NOMO-1 treated with dmso at 0.1 percent for 144 hours (cell line): ENCODE measurements at regions not wholly inside any gene's neighbourhood (a gene's known extent, or its start where the extent isn't known, plus 50 kb on each side); places are given as distances from the start of the nearest gene placed in this dataset.
A peak's percentile ranks its signal among the peaks of the same experiment; 100 is the strongest.
"Not testable (repeated sequence)": the region's sequence is repeated elsewhere in the genome, so short reads cannot be mapped to it uniquely, and the experiment has no call there.

Experiments used
- DNase-seq: peaks from one replicate; lab custom pipeline; 2025; ENCODE audit not compliant: unreplicated experiment; lab: John Stamatoyannopoulos, UW

DNA sequence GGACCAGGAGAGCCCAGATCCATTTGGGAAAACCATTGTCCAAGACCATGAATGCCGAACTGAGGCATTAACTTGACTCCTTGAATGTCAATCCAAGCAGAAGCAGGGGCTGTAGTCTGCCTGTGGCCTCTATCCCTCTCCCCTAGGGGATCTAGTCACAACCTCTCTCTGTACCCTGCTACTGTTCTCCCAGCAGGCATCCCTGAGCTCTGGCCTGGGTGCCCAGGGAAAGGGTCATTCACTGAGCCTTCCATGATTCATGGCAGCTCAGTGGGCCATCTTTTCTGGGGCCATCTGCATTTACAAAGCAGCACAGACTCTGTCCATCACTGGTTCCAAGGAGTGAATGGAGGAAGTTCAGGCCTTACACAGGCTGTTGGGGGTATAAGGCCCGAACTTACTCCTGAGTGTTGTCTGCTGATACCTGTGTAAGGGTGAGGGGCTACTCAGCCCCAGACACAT is 151.8 kb downstream of the ZFP36L2 start:
- no peak for DNase-seq

DNA sequence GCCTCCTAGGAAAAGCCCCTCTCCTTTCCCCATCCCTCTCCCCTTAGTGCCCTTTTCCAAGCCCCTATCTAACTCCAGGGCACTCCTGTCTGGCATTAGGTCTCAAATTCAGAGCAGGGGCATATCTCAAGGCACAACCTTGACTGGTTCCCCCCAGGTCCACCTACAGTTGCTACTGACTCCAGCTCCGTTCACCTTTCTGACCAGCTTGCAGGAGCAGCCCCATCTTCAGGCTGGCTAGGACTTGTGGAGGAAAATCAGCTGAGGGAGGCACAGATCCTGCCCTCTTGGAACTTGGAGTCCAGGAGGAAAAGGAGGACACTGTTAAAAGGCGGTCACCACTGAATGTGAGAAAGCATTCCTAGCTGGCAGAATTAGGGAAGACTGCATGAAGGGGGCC is 152.4 kb downstream of the ZFP36L2 start:
- no peak for DNase-seq

GRCh38 chr2:43073401-43073825 is 153.0 kb downstream of the ZFP36L2 start:
- DNase-seq = peak; percentile 41

- DNase-seq = no peak
These were observed 154.5 kb downstream of the ZFP36L2 start for GRCh38 chr2:43071599-43072550.

GRCh38 chr2:43070676-43071502 is 155.5 kb downstream of the ZFP36L2 start:
- no peak for DNase-seq

DNA sequence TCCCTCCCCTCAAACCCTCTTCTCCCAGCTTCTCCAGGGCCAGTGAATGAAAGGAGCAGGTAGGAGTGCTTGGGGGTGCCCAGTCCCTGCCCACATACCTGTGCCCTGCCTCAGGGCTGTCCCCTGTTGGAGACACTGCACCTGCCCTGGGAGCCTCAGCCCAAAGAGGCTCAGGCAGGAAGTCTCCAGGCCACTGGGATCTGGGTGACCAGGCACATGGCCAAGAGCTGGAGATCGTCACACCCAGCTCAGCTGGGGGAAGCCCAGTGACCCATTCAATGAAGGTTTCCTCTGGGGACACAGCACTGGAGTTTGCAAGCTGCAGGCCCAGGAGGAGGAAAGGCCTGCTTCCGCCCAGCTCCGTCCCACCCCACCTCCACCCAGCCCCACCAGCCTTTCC is 156.4 kb downstream of the ZFP36L2 start:
- DNase-seq = no peak

GRCh38 chr2:43068631-43069517 is 157.5 kb downstream of the ZFP36L2 start:
- DNase-seq = no peak

GRCh38 chr2:43068041-43068533 is 158.3 kb downstream of the ZFP36L2 start:
- no peak for DNase-seq

DNA sequence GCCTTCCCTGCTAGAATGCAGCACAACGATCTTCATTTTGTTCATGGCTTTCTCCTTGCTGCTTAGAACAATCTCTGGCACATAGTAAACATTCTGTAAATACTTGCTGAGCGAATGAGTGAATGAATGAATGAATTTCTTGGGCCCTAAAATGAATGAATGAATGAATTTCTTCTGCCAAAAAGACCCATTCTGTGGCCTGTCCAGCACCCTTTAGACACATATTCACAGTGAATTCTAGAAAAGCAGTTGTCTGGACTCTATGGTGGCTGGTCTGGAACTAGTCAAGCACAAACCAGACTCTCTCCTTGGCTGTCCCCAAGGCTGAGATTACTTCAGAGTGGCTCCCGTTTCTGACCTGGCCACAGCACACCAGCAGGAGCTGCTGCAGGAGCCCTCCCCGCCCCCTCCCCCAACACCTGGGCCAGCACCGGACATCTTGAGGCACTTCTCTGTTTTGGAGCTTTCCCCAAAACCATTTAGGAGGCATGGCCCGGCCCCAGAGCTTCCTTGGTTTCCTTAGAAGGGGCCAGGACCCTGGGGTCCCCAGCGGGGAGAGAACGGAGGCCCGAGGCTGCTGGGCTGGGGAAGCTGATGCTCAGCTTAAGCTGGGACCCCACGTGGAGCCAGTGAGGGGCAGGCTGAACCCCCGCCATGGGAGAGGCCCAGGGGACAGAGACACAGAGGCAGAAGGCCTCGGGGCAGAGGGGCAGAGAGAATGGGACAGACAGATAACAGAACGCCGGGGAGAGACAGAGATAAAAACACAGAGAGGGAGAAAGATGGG is 159.0 kb downstream of the ZFP36L2 start:
- no peak for DNase-seq

GRCh38 chr2:43066541-43067253 is 159.7 kb downstream of the ZFP36L2 start:
- not testable (repeated sequence) for DNase-seq

- DNase-seq = no peak
These were observed 160.5 kb downstream of the ZFP36L2 start for GRCh38 chr2:43065871-43066270.

DNA sequence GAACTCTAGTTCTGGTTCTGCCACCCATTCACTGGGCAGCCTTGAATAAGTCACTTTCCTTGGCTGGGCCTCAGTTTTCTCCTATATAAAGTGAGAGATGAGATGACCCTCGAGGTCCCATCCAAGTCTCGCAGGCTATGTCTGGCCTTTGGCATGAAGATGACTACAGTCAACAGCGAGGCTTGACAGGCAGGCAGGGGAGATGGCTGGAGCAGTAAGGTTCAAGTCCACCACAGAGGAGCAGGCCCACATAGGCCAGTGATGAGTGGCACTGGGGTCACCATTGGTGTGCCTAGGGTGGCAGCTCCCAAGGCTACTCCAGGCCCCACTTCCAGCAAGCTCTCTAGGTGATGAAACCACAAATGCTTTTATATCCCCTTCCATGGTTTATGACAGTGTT is 161.4 kb downstream of the ZFP36L2 start:
- DNase-seq = no peak

- DNase-seq = not testable (repeated sequence)
These were observed 163.3 kb downstream of the ZFP36L2 start for GRCh38 chr2:43063096-43063495.

DNA sequence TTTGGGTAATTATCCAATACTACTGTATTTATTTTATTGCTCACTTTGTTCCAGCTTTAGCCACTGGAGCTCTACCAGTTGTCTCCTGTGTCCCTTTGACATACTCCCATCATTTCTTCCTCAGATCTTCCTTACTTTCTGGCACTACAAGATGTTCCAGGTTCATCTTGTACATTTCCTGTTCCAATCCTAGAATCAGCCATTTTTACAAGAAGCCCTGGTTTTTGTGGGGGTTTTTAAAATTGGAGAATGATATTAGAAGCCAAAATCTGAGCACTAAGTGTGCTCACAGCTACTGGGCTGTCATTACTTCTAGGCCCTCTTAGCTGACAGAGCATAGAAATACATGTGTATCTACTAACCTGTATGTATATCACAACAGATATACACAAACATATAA is 164.3 kb downstream of the ZFP36L2 start:
- DNase-seq = no peak

DNA sequence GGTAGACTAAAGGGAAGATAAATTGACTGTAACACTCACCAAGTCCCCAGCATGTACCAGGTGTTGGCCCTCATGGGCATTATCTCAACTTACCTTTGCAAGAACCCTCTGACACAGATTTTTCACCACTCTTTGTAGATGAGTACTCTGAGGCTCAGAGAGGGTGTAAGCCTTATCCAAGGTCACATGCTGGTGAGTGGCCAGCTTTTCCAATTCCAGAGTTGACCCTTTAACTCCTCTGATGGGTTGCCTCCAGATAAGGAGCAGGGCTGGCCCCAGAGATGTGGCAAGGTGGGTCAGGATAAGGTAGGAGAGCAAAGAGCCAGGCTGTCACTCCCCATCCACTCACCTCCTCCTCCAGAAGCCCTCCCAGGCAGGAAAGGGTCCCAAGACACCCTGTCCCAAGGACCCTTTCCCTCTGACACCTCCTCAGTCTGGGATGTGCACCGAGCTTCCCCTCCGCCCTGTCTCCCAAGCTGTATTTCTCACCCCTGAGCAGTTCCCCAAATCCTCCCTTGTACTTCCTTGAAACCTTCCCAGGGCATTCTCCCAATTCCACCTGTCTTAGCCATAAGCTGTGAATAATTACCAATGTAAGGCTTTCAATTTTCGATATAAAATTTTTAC is 165.9 kb downstream of the ZFP36L2 start:
- no peak for DNase-seq

GRCh38 chr2:43059183-43059897 is 167.1 kb downstream of the ZFP36L2 start:
- DNase-seq = peak; percentile 71

DNA sequence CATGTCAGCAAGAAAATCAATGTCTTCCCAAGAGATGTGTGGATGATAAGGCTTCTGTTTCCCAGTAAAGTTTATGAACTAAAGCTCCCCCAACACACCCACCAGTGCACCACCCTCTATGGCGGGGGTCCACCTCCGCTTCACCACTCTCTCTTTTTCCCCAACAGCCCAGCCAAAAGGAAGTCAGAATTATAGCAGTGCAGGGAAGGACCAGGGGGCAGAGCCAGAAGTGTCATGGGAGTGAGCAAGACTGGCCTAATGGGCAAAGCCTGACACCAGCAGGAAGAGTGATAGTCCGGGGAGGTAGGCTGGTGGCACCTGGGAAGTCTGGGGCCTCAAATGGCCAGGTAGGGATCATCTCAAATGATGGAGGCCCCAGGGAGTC is 167.7 kb downstream of the ZFP36L2 start:
- DNase-seq = no peak
